PC-3 (cell line): ENCODE measurements at regions not wholly inside any gene's neighbourhood (a gene's known extent, or its start where the extent isn't known, plus 50 kb on each side); places are given as distances from the start of the nearest gene placed in this dataset.

Experiments used
- ATAC-seq: fragments of 200-7000 bp; cut with Tn5 transposase; 2 replicates; pipeline ENCODE4 v1.9.1; 2020; ENCODE audit warnings: mild to moderate bottlenecking, moderate library complexity
- BruUV-seq: library from RNA; stranded (reverse); fragments of 400-500 nt; replicated peaks from 2 replicates; lab custom pipeline; 2021; lab: Mats Ljungman, UMichigan
- CTCF ChIA-PET: fragments of 300-600 bp; sonication (Branson Sonifier 250); formaldehyde crosslinking; loops from one replicate; lab custom pipeline; 2022; ENCODE audit warnings: antibody characterized with exemption; lab: Charles Lee
- POLR2A ChIA-PET: fragments of 300-600 bp; sonication (Branson Sonifier 250); formaldehyde crosslinking; loops from one replicate; lab custom pipeline; 2022; ENCODE audit warnings: antibody characterized with exemption; ENCODE audit not compliant: unreplicated experiment; lab: Charles Lee
- DNase-seq: peaks from one replicate; pipeline ENCODE4 v3.0.0-alpha.2; 2015
- H2AFZ ChIP-seq: fragments of 300-600 bp; sonication (generic); 2 replicates; pipeline ENCODE4 v1.6.0; 2016; ENCODE audit warnings: antibody characterized with exemption, low read length
- H3F3A ChIP-seq: fragments of 300-600 bp; sonication (generic); one replicate; pipeline ENCODE4 v1.6.0; 2017; ENCODE audit warnings: antibody characterized with exemption, low read length, control low read depth, mild to moderate bottlenecking; ENCODE audit not compliant: unreplicated experiment
- H3K27ac ChIP-seq: fragments of 300-600 bp; sonication (generic); 2 replicates; pipeline ENCODE4 v1.5.1; 2016; ENCODE audit warnings: mild to moderate bottlenecking, low read length
- H3K27me3 ChIP-seq: fragments of 300-600 bp; sonication (generic); 2 replicates; pipeline ENCODE4 v1.6.1; 2016; ENCODE audit warnings: low read length, mixed read lengths
- H3K36me3 ChIP-seq: fragments of 300-600 bp; sonication (generic); 2 replicates; pipeline ENCODE4 v1.6.1; 2016; ENCODE audit warnings: low read depth, mixed run types, low read length, mixed read lengths
- H3K4me1 ChIP-seq: fragments of 300-600 bp; sonication (generic); 2 replicates; pipeline ENCODE4 v1.5.1; 2016; ENCODE audit warnings: low read length; ENCODE audit not compliant: insufficient read depth
- H3K4me2 ChIP-seq: fragments of 300-600 bp; sonication (generic); 2 replicates; pipeline ENCODE4 v1.6.0; 2016; ENCODE audit warnings: low read length
- H3K4me3 ChIP-seq: fragments of 300-600 bp; sonication (generic); 2 replicates; pipeline ENCODE4 v1.5.1; 2016; ENCODE audit warnings: mild to moderate bottlenecking, low read length, mixed read lengths
- H3K79me2 ChIP-seq: fragments of 300-600 bp; sonication (generic); 2 replicates; pipeline ENCODE4 v1.6.1; 2017; ENCODE audit warnings: low read length, mixed read lengths
- H3K9ac ChIP-seq: fragments of 300-600 bp; sonication (generic); 2 replicates; pipeline ENCODE4 v1.6.0; 2016; ENCODE audit warnings: mild to moderate bottlenecking, low read length
- H3K9me2 ChIP-seq: fragments of 300-600 bp; sonication (generic); replicated peaks from 2 replicates; pipeline ENCODE4 v1.6.1; 2016; ENCODE audit warnings: mixed run types, low read length, mixed read lengths
- H3K9me3 ChIP-seq: fragments of 300-600 bp; sonication (generic); 2 replicates; pipeline ENCODE4 v1.6.1; 2016; ENCODE audit warnings: low read length, mixed read lengths
- H4K20me1 ChIP-seq: fragments of 300-600 bp; sonication (generic); 2 replicates; pipeline ENCODE4 v1.6.1; 2016; ENCODE audit warnings: low read length, mixed read lengths
- CTCF ChIP-seq: fragments of 300-600 bp; sonication (generic); conservative IDR thresholded peaks from 2 replicates; pipeline ENCODE4 v1.5.1; 2017; ENCODE audit warnings: antibody characterized with exemption, low read depth, mild to moderate bottlenecking, low read length
- EZH2 ChIP-seq: fragments of 300-600 bp; sonication (generic); IDR thresholded peaks from one replicate; pipeline ENCODE4 v1.6.1; 2017; ENCODE audit warnings: antibody characterized with exemption, mild to moderate bottlenecking, low read length; ENCODE audit not compliant: unreplicated experiment
- EZH2phosphoT487 ChIP-seq: fragments of 300-600 bp; sonication (generic); IDR thresholded peaks from 2 replicates; pipeline ENCODE4 v1.6.1; 2018; ENCODE audit warnings: mild to moderate bottlenecking, antibody characterized with exemption, low read length, borderline replicate concordance
- intact Hi-C: fragments of 100-400 bp; cut with micrococcal nuclease; formaldehyde crosslinking; loops from 2 replicates; pipeline ENCODE4 v1.9.0; 2023

DNA sequence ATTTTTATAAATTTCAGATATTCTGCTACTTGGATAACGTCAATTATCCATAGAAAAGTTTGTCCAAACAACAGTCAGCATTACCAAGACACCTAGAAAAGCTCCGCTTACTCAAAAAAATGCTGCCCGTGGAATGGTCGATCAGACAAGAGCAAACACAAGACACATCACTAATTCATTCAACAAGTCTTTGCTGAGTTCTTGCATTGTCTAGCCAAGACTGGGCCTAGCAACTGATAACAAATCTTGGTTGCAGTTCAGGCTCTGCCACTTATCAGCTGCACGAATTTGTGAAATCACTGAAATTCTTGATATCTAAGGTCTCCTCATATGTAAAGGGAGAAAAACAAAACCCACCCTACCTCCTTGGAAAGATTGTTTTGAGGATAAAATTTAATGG lies 168.3 kb downstream of the AKR1D1 start:
- no peak overlapping the region for H2AFZ ChIP-seq
- ChIA-PET POLR2A (no interaction called here), CTCF (no interaction called here)
- no peak overlapping the region for H3K4me3 ChIP-seq
- no peak overlapping the region for H3K27ac ChIP-seq
- no peaks in the 10 kb centered on the region for H3K4me1 ChIP-seq
- H3F3A ChIP-seq = no peaks in the 10 kb centered on the region
- no peaks in the 10 kb centered on the region for H4K20me1 ChIP-seq
- no peaks in the 10 kb centered on the region for H3K9me2 ChIP-seq
- no peaks in the 10 kb centered on the region for H3K9me3 ChIP-seq
- H3K9ac ChIP-seq = no peak overlapping the region
- TF ChIP-seq CTCF (no peak), EZH2phosphoT487 (no peak), EZH2 (no peak)
- no peaks in the 10 kb centered on the region for H3K27me3 ChIP-seq
- DNase-seq = no peak
- no TSS peak for BruUV-seq
- H3K4me2 ChIP-seq = no peak overlapping the region
- no peak for ATAC-seq
- intact Hi-C loops = no loop called here
- no peaks in the 10 kb centered on the region for H3K79me2 ChIP-seq
- no peaks in the 10 kb centered on the region; the same call in 1 of the 2 replicates for H3K36me3 ChIP-seq

GRCh38 chr7:138245216-138245615 lies 169.0 kb downstream of the AKR1D1 start:
- Histone ChIP-seq H3K36me3 (no peaks in the 10 kb centered on the region; the same call in 1 of the 2 replicates), H3K4me2 (no peak overlapping the region), H3K4me3 (no peak overlapping the region), H3F3A (no peaks in the 10 kb centered on the region), H2AFZ (no peak overlapping the region), H3K9me3 (no peaks in the 10 kb centered on the region), H3K9ac (no peak overlapping the region), H3K27me3 (no peaks in the 10 kb centered on the region), H3K79me2 (no peaks in the 10 kb centered on the region), H3K4me1 (no peaks in the 10 kb centered on the region), H3K9me2 (no peaks in the 10 kb centered on the region), H4K20me1 (no peaks in the 10 kb centered on the region), H3K27ac (no peak overlapping the region)
- TF ChIP-seq CTCF (no peak), EZH2phosphoT487 (no peak), EZH2 (no peak)
- no peak for DNase-seq
- CTCF ChIA-PET = no interaction called here
- BruUV-seq = no TSS peak
- ATAC-seq = no peak
- intact Hi-C loops = no loop called here
- POLR2A ChIA-PET = no interaction called here

- H3K79me2 ChIP-seq = no peaks in the 10 kb centered on the region
- CTCF ChIA-PET = no interaction called here
- intact Hi-C loops = no loop called here
- H2AFZ ChIP-seq = no peak overlapping the region
- no peak overlapping the region for H3K9ac ChIP-seq
- no peaks in the 10 kb centered on the region for H3K27me3 ChIP-seq
- no peak overlapping the region for H3K4me3 ChIP-seq
- TF ChIP-seq EZH2 (no peak), EZH2phosphoT487 (no peak), CTCF (no peak)
- no peak for ATAC-seq
- H3F3A ChIP-seq = no peaks in the 10 kb centered on the region
- H3K4me2 ChIP-seq = no peak overlapping the region
- no peak overlapping the region for H3K27ac ChIP-seq
- H3K4me1 ChIP-seq = no peaks in the 10 kb centered on the region
- no TSS peak for BruUV-seq
- H4K20me1 ChIP-seq = no peaks in the 10 kb centered on the region
- H3K9me3 ChIP-seq = no peaks in the 10 kb centered on the region
- H3K9me2 ChIP-seq = no peaks in the 10 kb centered on the region
- H3K36me3 ChIP-seq = no peaks in the 10 kb centered on the region; the same call in 1 of the 2 replicates
- POLR2A ChIA-PET = no interaction called here
- no peak for DNase-seq
Observed at GRCh38 chr7:138245682-138246081, 169.4 kb downstream of the AKR1D1 start.
